SJSA1 (cell line): ENCODE measurements at regions not wholly inside any gene's neighbourhood (a gene's known extent, or its start where the extent isn't known, plus 50 kb on each side); places are given as distances from the start of the nearest gene placed in this dataset.
"Not testable (repeated sequence)": the region's sequence is repeated elsewhere in the genome, so short reads cannot be mapped to it uniquely, and the experiment has no call there.

ENCODE experiments used
- DNase-seq, 2 experiments: peaks; one replicate each; pipeline ENCODE4 v3.0.0-alpha.2; 2015 to 2020; ENCODE audit warnings: low spot score in 2 of 2, low read depth in 1 of 2
- H3K27ac ChIP-seq: fragments of 250-450 bp; sonication (Bioruptor Pico); 2 replicates; pipeline ENCODE4 v1.5.1; 2020; ENCODE audit warnings: mild to moderate bottlenecking, moderate library complexity
- H3K27me3 ChIP-seq: fragments of 250-450 bp; sonication (Bioruptor Pico); replicated peaks from 2 replicates; pipeline ENCODE4 v1.5.1; 2020; ENCODE audit warnings: mild to moderate bottlenecking, moderate library complexity
- H3K36me3 ChIP-seq: fragments of 250-450 bp; sonication (Bioruptor Pico); 2 replicates; pipeline ENCODE4 v1.5.1; 2020; ENCODE audit warnings: mild to moderate bottlenecking
- H3K4me1 ChIP-seq: fragments of 250-450 bp; sonication (Bioruptor Pico); replicated peaks from 2 replicates; pipeline ENCODE4 v1.6.1; 2021; ENCODE audit warnings: mild to moderate bottlenecking
- H3K4me3 ChIP-seq: fragments of 250-450 bp; sonication (Bioruptor Pico); 2 replicates; pipeline ENCODE4 v1.5.1; 2020; ENCODE audit warnings: mild to moderate bottlenecking
- H3K9me3 ChIP-seq: fragments of 250-450 bp; sonication (Bioruptor Pico); replicated peaks from 2 replicates; pipeline ENCODE4 v1.5.1; 2020; ENCODE audit warnings: mild to moderate bottlenecking

- not testable (repeated sequence) for H3K27me3 ChIP-seq, H3K4me3 ChIP-seq, H3K4me1 ChIP-seq, DNase-seq, H3K36me3 ChIP-seq, H3K9me3 ChIP-seq, H3K27ac ChIP-seq
Measured at GRCh38 chr21:6467189-6467774, 4054.1 kb upstream of the TPTE start.

- H3K27me3 ChIP-seq, H3K4me3 ChIP-seq, H3K36me3 ChIP-seq, H3K27ac ChIP-seq, DNase-seq, H3K9me3 ChIP-seq, H3K4me1 ChIP-seq: not testable (repeated sequence)
Measured at GRCh38 chr21:6467907-6468306, 4053.5 kb upstream of the TPTE start.

GRCh38 chr21:6468331-6468860 lies 4053.0 kb upstream of the TPTE start:
- not testable (repeated sequence) for H3K4me3 ChIP-seq, H3K4me1 ChIP-seq, H3K27me3 ChIP-seq, H3K27ac ChIP-seq, H3K9me3 ChIP-seq, H3K36me3 ChIP-seq, DNase-seq

- DNase-seq, H3K27ac ChIP-seq, H3K36me3 ChIP-seq, H3K9me3 ChIP-seq, H3K4me1 ChIP-seq, H3K27me3 ChIP-seq, H3K4me3 ChIP-seq: not testable (repeated sequence)
Measured at GRCh38 chr21:6474250-6474968, 4047.0 kb upstream of the TPTE start.

GRCh38 chr21:6481116-6481515 lies 4040.3 kb upstream of the TPTE start:
- not testable (repeated sequence) for H3K27me3 ChIP-seq, DNase-seq, H3K36me3 ChIP-seq, H3K27ac ChIP-seq, H3K9me3 ChIP-seq, H3K4me3 ChIP-seq, H3K4me1 ChIP-seq

GRCh38 chr21:6482616-6483015 lies 4038.8 kb upstream of the TPTE start:
- H3K9me3 ChIP-seq, H3K4me1 ChIP-seq, H3K27ac ChIP-seq, DNase-seq, H3K4me3 ChIP-seq, H3K27me3 ChIP-seq, H3K36me3 ChIP-seq: not testable (repeated sequence)

GRCh38 chr21:6483645-6484044 lies 4037.7 kb upstream of the TPTE start:
- not testable (repeated sequence) for H3K27ac ChIP-seq, H3K4me3 ChIP-seq, H3K9me3 ChIP-seq, H3K36me3 ChIP-seq, DNase-seq, H3K27me3 ChIP-seq, H3K4me1 ChIP-seq

GRCh38 chr21:6486821-6487220 lies 4034.6 kb upstream of the TPTE start:
- not testable (repeated sequence) for H3K9me3 ChIP-seq, DNase-seq, H3K4me1 ChIP-seq, H3K27me3 ChIP-seq, H3K36me3 ChIP-seq, H3K27ac ChIP-seq, H3K4me3 ChIP-seq

- H3K27ac ChIP-seq, DNase-seq: not testable (repeated sequence)
Measured at GRCh38 chr21:6492691-6493090, 4028.7 kb upstream of the TPTE start.

GRCh38 chr21:6493957-6494356 lies 4027.4 kb upstream of the TPTE start:
- DNase-seq, H3K4me1 ChIP-seq, H3K36me3 ChIP-seq, H3K27ac ChIP-seq, H3K4me3 ChIP-seq, H3K9me3 ChIP-seq, H3K27me3 ChIP-seq: not testable (repeated sequence)

More at GRCh38 chr21:6492691-6493090, 4028.7 kb upstream of the TPTE start:
- not testable (repeated sequence) for H3K27me3 ChIP-seq, H3K36me3 ChIP-seq, H3K4me1 ChIP-seq, H3K4me3 ChIP-seq, H3K9me3 ChIP-seq

- not testable (repeated sequence) for H3K27ac ChIP-seq, H3K36me3 ChIP-seq
Measured at GRCh38 chr21:6496356-6496755, 4025.0 kb upstream of the TPTE start.

GRCh38 chr21:6498716-6499115 lies 4022.7 kb upstream of the TPTE start:
- H3K4me3 ChIP-seq, result peak overlapping the region; percentile 36
- peak in 1 of 2 experiments; percentile 6 for DNase-seq
- not testable (repeated sequence) for H3K36me3 ChIP-seq, H3K27me3 ChIP-seq, H3K4me1 ChIP-seq, H3K9me3 ChIP-seq, H3K27ac ChIP-seq

More at GRCh38 chr21:6496356-6496755, 4025.0 kb upstream of the TPTE start:
- H3K4me3 ChIP-seq, H3K9me3 ChIP-seq, H3K27me3 ChIP-seq, DNase-seq, H3K4me1 ChIP-seq: not testable (repeated sequence)

- DNase-seq, result peak in 1 of 2 experiments; percentile 57
- not testable (repeated sequence) for H3K27ac ChIP-seq, H3K4me3 ChIP-seq, H3K4me1 ChIP-seq, H3K36me3 ChIP-seq, H3K27me3 ChIP-seq, H3K9me3 ChIP-seq
Measured at GRCh38 chr21:6499128-6499826, 4022.1 kb upstream of the TPTE start.

GRCh38 chr21:6499866-6500265 lies 4021.5 kb upstream of the TPTE start:
- H3K27me3 ChIP-seq, H3K36me3 ChIP-seq, H3K4me1 ChIP-seq, H3K9me3 ChIP-seq, DNase-seq, H3K27ac ChIP-seq, H3K4me3 ChIP-seq: not testable (repeated sequence)
